ENCODE measurements at regions not wholly inside any gene's neighbourhood (a gene's known extent, or its start where the extent isn't known, plus 50 kb on each side); places are given as distances from the start of the nearest gene placed in this dataset.

GRCh38 chr3:66753670-66754069 is 244.4 kb upstream of the KBTBD8 start:
- Histone ChIP-seq H2AFZ (ENCODE audit: low read depth, low read length) (no peak overlapping the region), H3K9me1 (ENCODE audit: control insufficient read depth, insufficient read depth, low read length) (no peaks in the 10 kb centered on the region), H3K9ac (ENCODE audit: insufficient read depth in 1 of 2, low read depth in 2 of 2, low read length in 2 of 2) (no peak overlapping the region), H3K36me3 (ENCODE audit: control insufficient read depth, insufficient read depth, low read length) (no peaks in the 10 kb centered on the region), H3K27me3 (ENCODE audit: control insufficient read depth in 2 of 2, insufficient read depth in 2 of 2, low read length in 2 of 2) (no peaks in the 10 kb centered on the region), H3K9me3 (replicated peaks; ENCODE audit: control insufficient read depth, insufficient read depth, low read depth, low read length) (no peaks in the 10 kb centered on the region), H3K4me3 (no peak overlapping the region), H3K79me2 (ENCODE audit: control insufficient read depth, insufficient read depth, low read length) (no peaks in the 10 kb centered on the region), H4K20me1 (replicated peaks; ENCODE audit: control insufficient read depth, insufficient read depth, low read length) (no peaks in the 10 kb centered on the region), H3K27ac (ENCODE audit: extremely low read depth, low read depth, low read length) (no peak overlapping the region), H3K4me1 (replicated peaks in 1 of 2; ENCODE audit: control insufficient read depth in 2 of 2, insufficient read depth in 2 of 2, low read length in 2 of 2) (no peaks in the 10 kb centered on the region), H3K4me2 (ENCODE audit: insufficient read depth, low read length) (no peak overlapping the region)
- in situ Hi-C loops (cut with MboI) (no loop called here), intact Hi-C loops (cut with micrococcal nuclease) (no loop called here)
- BruUV-seq (replicated peaks): no TSS peak
- FAIRE-seq (no peak), ATAC-seq (no peak), DNase-seq (ENCODE audit: extremely low read depth in 1 of 4, low spot score in 3 of 4) (no peak)
- ChIA-PET POLR2A (no interaction called here), CTCF (ENCODE audit: low intra/inter-chr PET ratio) (no interaction called here)
- TF ChIP-seq ZNF431 (CRISPR knock-in tag; IDR thresholded peaks at IDR 0.05): no peak
- no peak for TF ChIP-seq MECOM (CRISPR knock-in tag; IDR thresholded peaks at IDR 0.05)
- TF ChIP-seq ZNF12 (CRISPR knock-in tag; IDR thresholded peaks at IDR 0.05): no peak
- no peak for TF ChIP-seq ILF3 (IDR thresholded peaks at IDR 0.05; ENCODE audit: borderline replicate concordance)
- no peak for TF ChIP-seq USF1 (CRISPR knock-in tag; IDR thresholded peaks at IDR 0.05)
- TF ChIP-seq, protein P1, sequence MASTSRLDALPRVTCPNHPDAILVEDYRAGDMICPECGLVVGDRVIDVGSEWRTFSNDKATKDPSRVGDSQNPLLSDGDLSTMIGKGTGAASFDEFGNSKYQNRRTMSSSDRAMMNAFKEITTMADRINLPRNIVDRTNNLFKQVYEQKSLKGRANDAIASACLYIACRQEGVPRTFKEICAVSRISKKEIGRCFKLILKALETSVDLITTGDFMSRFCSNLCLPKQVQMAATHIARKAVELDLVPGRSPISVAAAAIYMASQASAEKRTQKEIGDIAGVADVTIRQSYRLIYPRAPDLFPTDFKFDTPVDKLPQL (IDR thresholded peaks at IDR 0.05; ENCODE audit: extremely low read depth, insufficient read length): no peak
- TF ChIP-seq MAX (CRISPR knock-in tag; IDR thresholded peaks at IDR 0.05): no peak
- no peak for TF ChIP-seq CCAR2 (IDR thresholded peaks at IDR 0.05; ENCODE audit: low read depth, low read length)
- no peak for TF ChIP-seq ATF2 (CRISPR knock-in tag; IDR thresholded peaks at IDR 0.05)
- TF ChIP-seq RFX1 (IDR thresholded peaks at IDR 0.05): no peak
- TF ChIP-seq, protein P2, sequence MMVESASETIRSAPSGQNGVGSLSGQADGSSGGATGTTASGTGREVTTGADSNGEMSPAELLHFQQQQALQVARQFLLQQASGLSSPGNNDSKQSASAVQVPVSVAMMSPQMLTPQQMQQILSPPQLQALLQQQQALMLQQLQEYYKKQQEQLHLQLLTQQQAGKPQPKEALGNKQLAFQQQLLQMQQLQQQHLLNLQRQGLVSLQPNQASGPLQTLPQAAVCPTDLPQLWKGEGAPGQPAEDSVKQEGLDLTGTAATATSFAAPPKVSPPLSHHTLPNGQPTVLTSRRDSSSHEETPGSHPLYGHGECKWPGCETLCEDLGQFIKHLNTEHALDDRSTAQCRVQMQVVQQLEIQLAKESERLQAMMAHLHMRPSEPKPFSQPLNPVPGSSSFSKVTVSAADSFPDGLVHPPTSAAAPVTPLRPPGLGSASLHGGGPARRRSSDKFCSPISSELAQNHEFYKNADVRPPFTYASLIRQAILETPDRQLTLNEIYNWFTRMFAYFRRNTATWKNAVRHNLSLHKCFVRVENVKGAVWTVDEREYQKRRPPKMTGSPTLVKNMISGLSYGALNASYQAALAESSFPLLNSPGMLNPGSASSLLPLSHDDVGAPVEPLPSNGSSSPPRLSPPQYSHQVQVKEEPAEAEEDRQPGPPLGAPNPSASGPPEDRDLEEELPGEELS (CRISPR knock-in tag; IDR thresholded peaks at IDR 0.05; ENCODE audit: borderline replicate concordance): no peak
- TF ChIP-seq TAF15 (IDR thresholded peaks at IDR 0.05; ENCODE audit: low read depth, low read length): no peak
- TF ChIP-seq, protein P3, sequence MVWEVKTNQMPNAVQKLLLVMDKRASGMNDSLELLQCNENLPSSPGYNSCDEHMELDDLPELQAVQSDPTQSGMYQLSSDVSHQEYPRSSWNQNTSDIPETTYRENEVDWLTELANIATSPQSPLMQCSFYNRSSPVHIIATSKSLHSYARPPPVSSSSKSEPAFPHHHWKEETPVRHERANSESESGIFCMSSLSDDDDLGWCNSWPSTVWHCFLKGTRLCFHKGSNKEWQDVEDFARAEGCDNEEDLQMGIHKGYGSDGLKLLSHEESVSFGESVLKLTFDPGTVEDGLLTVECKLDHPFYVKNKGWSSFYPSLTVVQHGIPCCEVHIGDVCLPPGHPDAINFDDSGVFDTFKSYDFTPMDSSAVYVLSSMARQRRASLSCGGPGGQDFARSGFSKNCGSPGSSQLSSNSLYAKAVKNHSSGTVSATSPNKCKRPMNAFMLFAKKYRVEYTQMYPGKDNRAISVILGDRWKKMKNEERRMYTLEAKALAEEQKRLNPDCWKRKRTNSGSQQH (CRISPR knock-in tag; IDR thresholded peaks at IDR 0.05): no peak
- no peak for TF ChIP-seq PTBP1 (IDR thresholded peaks at IDR 0.05; ENCODE audit: low read depth, low read length)
- no peak for TF ChIP-seq NFXL1 (CRISPR knock-in tag; IDR thresholded peaks at IDR 0.05)
- no peak for TF ChIP-seq FOXA1 (IDR thresholded peaks at IDR 0.05; ENCODE audit: borderline replicate concordance)
- TF ChIP-seq, protein P4, sequence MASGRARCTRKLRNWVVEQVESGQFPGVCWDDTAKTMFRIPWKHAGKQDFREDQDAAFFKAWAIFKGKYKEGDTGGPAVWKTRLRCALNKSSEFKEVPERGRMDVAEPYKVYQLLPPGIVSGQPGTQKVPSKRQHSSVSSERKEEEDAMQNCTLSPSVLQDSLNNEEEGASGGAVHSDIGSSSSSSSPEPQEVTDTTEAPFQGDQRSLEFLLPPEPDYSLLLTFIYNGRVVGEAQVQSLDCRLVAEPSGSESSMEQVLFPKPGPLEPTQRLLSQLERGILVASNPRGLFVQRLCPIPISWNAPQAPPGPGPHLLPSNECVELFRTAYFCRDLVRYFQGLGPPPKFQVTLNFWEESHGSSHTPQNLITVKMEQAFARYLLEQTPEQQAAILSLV (tag; IDR thresholded peaks at IDR 0.05): no peak
